Fibroblast of the aortic adventitia (primary cell): ENCODE measurements at regions not wholly inside any gene's neighbourhood (a gene's known extent, or its start where the extent isn't known, plus 50 kb on each side); places are given as distances from the start of the nearest gene placed in this dataset.

ENCODE experiments used
- DNase-seq: peaks from one replicate; pipeline ENCODE4 v3.0.0-alpha.2; 2010; ENCODE audit warnings: low read depth
- H3K4me3 ChIP-seq: 2 replicates; pipeline ENCODE4 v1.5.1; 2011; ENCODE audit warnings: low read depth, mild to moderate bottlenecking, control low read depth, low read length, moderate library complexity
- TF ChIP-seq, protein P1 (sequence below): IDR thresholded peaks from 2 replicates; pipeline ENCODE4 v1.5.1; 2011; ENCODE audit warnings: mild to moderate bottlenecking, low read length, control low read depth, inconsistent platforms; ENCODE audit not compliant: insufficient read depth

DNA sequence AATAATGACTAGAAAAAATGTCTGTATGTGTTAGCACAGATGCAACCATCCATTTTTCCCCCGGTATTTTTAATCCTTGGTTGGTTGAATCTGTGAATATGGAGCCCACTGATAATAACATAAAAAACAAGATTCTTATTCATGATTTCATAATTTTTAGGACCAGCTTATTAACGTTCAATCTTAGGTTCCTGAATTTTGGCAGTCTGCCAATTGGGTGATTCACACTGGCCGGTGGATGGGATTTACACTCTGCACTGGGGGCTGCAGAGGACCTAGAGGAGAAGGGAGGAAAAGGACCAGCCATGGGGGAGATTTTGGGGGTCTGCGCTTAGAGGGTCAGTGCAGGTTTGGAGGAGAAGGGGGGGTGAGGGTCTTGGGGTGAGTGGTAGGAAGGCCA, 327.9 kb downstream of the ACTR3B start:
- TF ChIP-seq, protein P1, sequence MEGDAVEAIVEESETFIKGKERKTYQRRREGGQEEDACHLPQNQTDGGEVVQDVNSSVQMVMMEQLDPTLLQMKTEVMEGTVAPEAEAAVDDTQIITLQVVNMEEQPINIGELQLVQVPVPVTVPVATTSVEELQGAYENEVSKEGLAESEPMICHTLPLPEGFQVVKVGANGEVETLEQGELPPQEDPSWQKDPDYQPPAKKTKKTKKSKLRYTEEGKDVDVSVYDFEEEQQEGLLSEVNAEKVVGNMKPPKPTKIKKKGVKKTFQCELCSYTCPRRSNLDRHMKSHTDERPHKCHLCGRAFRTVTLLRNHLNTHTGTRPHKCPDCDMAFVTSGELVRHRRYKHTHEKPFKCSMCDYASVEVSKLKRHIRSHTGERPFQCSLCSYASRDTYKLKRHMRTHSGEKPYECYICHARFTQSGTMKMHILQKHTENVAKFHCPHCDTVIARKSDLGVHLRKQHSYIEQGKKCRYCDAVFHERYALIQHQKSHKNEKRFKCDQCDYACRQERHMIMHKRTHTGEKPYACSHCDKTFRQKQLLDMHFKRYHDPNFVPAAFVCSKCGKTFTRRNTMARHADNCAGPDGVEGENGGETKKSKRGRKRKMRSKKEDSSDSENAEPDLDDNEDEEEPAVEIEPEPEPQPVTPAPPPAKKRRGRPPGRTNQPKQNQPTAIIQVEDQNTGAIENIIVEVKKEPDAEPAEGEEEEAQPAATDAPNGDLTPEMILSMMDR = no peak
- DNase-seq = no peak
- H3K4me3 ChIP-seq = no peak overlapping the region

DNA sequence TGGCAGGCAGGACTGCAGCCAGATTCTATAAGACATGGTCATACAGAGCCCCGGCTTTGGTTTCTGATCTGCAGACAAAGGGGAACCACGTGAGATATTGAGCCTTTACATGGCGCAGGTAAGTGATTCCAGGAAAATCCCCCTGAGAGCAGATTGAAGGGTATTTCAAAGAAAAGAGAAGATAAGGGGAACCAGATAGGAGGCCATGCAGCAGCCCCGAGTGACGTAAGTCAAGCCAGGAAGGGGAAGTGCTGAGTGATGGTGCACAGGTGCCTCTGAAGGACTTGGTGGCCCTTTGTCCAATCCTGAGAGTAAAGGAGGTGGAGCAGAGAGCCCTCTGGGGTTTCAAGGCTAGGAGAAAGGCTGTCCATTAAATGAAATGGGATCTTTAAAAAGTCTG, 329.0 kb downstream of the ACTR3B start:
- TF ChIP-seq, protein P1 = no peak
- no peak overlapping the region for H3K4me3 ChIP-seq
- no peak for DNase-seq

DNA sequence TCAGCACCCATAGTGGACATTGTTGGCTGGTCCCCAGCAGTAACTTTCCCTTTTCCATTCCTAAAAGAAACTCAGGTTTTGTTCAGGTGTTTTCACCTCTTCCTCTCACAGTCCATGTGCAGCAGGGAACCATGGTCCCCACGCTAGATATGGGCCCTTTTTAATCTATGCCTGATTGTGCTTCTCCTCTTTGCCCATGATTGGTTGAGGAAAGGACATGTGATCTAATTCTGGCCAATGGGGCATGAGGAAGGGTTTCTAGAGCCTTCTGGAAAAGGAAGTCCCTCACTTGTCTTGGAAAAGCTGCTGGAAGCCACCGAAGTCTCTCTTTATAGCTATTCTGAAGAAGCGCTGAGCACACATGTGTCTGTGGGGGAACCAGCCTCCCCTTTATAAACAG, 330.7 kb downstream of the ACTR3B start:
- no peak overlapping the region for H3K4me3 ChIP-seq
- DNase-seq = no peak
- TF ChIP-seq, protein P1 = no peak

DNA sequence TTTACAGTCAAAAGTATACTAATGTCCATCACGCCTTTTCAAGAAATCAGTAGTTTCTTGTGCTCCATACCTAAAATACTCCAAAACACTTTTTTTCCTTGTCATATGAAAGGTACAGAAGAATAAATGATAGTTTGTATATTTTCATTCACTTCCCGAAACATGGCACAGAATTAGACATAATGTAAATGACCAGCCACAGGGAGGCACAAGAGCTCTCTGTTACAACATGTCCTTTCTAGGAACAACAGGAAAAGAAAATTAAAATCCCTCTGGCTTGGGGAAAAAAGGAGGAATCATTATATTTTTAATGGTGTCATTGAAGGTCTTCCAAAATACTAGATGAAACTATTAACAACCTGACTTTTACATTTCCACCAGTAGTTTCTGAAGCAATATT, 331.2 kb downstream of the ACTR3B start:
- TF ChIP-seq, protein P1 = no peak
- no peak overlapping the region for H3K4me3 ChIP-seq
- no peak for DNase-seq

DNA sequence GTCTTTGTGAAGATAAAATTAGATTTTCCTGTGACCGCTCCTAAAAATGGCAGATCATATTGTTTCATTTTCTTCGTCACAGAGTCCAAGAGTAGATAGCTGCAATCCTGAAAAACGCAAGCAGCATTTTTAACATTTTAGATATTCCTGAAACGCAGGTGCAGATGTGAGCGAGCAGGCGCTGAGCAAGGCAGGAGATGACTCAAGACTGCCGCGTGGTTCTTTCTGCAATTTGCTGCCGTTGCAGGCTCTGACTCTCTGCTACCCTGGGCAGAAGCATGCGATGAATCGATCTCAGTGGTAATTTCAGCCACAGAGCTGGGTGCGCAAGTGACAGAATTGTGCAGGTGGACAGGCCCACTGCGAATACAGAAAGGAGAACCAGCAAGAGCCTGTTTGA, 331.9 kb downstream of the ACTR3B start:
- no peak overlapping the region for H3K4me3 ChIP-seq
- TF ChIP-seq, protein P1 = no peak
- DNase-seq = no peak

DNA sequence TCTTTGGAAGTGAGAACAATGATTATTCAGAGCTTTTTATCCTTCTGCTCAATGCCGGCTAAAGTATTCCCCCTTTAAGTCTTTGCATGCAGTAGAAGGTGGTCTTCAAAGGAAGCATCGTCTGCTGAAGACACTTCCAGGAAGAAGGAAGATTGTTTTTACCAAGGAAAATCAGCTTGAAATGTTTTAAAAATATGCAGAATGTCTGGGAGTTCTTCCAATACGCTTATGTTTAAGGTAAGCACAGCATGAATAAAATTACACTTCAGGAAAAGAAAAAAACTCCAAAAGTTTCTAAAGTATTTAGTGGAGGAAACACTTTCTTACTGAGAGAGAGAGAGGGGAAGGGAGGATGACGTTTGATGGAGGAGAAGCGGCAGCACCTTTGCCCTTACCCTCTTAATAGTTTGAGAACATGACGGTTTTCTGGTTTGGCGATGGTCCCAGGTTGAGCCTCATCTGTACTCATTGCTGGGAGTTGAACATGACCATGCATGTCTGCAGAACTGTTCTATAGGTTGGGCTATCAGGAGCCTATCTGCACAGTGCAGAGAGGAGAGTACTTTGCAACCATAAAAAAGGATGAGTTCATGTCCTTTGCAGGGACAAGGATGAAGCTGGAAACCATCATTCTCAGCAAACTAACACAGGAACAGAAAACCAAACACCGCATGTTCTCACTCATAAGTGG, 338.1 kb downstream of the ACTR3B start:
- TF ChIP-seq, protein P1 = no peak

DNA sequence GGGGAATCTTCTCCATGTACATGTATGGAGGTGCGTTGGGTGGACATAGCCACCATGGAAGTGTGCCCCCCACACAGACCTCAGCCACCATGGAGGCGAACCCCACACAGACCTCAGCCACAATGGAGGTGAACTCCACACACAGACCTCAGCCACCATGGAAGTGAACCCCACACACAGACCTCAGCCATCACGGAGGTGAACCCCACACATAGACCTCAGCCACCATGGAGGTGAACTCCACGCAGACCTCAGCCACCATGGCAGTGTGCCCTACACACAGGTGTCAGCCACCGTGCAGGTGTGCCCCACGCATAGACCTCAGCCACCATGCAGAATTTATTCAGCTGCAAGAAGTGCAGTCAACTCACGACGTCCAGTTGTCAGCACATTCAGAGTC, 339.7 kb downstream of the ACTR3B start:
- TF ChIP-seq, protein P1 = no peak
- no peak for DNase-seq
- H3K4me3 ChIP-seq = no peak overlapping the region

More for the DNA sequence above, 338.1 kb downstream of the ACTR3B start:
- DNase-seq = no peak
- no peak overlapping the region for H3K4me3 ChIP-seq
